GM21737 (cell line): ENCODE measurements at regions not wholly inside any gene's neighbourhood (a gene's known extent, or its start where the extent isn't known, plus 50 kb on each side); places are given as distances from the start of the nearest gene placed in this dataset.
"Not testable (repeated sequence)": the region's sequence is repeated elsewhere in the genome, so short reads cannot be mapped to it uniquely, and the experiment has no call there.

Experiments
- ATAC-seq: cut with Tn5 transposase; IDR thresholded peaks from one replicate; pipeline ENCODE4 v1.9.1; 2021; ENCODE audit warnings: mild to moderate bottlenecking, moderate library complexity; ENCODE audit not compliant: unreplicated experiment

GRCh38 chr16:62404842-62405611, 368.8 kb upstream of the CDH8 start:
- no peak for ATAC-seq

GRCh38 chr16:62392698-62393097, 356.5 kb upstream of the CDH8 start:
- ATAC-seq = no peak

GRCh38 chr16:62391940-62392339, 355.7 kb upstream of the CDH8 start:
- ATAC-seq = no peak

GRCh38 chr16:62391134-62391533, 354.9 kb upstream of the CDH8 start:
- no peak for ATAC-seq

- no peak for ATAC-seq
These were observed 354.0 kb upstream of the CDH8 start for GRCh38 chr16:62390214-62390613.

- no peak for ATAC-seq
These were observed 350.2 kb upstream of the CDH8 start for GRCh38 chr16:62386411-62386810.

GRCh38 chr16:62383941-62384340, 347.7 kb upstream of the CDH8 start:
- no peak for ATAC-seq

- no peak for ATAC-seq
These were observed 334.2 kb upstream of the CDH8 start for GRCh38 chr16:62370445-62370844.

- no peak for ATAC-seq
These were observed 327.3 kb upstream of the CDH8 start for GRCh38 chr16:62363501-62363900.

GRCh38 chr16:62353355-62353754, 317.1 kb upstream of the CDH8 start:
- no peak for ATAC-seq

GRCh38 chr16:62342216-62342615, 306.0 kb upstream of the CDH8 start:
- ATAC-seq = no peak

GRCh38 chr16:62335356-62335755, 299.1 kb upstream of the CDH8 start:
- ATAC-seq = no peak

- no peak for ATAC-seq
These were observed 285.4 kb upstream of the CDH8 start for GRCh38 chr16:62321606-62322005.

GRCh38 chr16:62298600-62298999, 262.4 kb upstream of the CDH8 start:
- no peak for ATAC-seq

- ATAC-seq = no peak
These were observed 258.2 kb upstream of the CDH8 start for GRCh38 chr16:62294213-62294972.

- no peak for ATAC-seq
These were observed 252.9 kb upstream of the CDH8 start for GRCh38 chr16:62288990-62289629.

- ATAC-seq = no peak
These were observed 244.3 kb upstream of the CDH8 start for GRCh38 chr16:62280506-62280905.

GRCh38 chr16:62277942-62278341, 241.7 kb upstream of the CDH8 start:
- no peak for ATAC-seq

- ATAC-seq = no peak
These were observed 240.4 kb upstream of the CDH8 start for GRCh38 chr16:62276637-62277036.

GRCh38 chr16:62272035-62272434, 235.8 kb upstream of the CDH8 start:
- no peak for ATAC-seq

- no peak for ATAC-seq
These were observed 225.5 kb upstream of the CDH8 start for GRCh38 chr16:62261760-62262159.

GRCh38 chr16:62258931-62259435, 222.7 kb upstream of the CDH8 start:
- not testable (repeated sequence) for ATAC-seq
